ENCODE measurements at regions not wholly inside any gene's neighbourhood (a gene's known extent, or its start where the extent isn't known, plus 50 kb on each side); places are given as distances from the start of the nearest gene placed in this dataset.

DNA sequence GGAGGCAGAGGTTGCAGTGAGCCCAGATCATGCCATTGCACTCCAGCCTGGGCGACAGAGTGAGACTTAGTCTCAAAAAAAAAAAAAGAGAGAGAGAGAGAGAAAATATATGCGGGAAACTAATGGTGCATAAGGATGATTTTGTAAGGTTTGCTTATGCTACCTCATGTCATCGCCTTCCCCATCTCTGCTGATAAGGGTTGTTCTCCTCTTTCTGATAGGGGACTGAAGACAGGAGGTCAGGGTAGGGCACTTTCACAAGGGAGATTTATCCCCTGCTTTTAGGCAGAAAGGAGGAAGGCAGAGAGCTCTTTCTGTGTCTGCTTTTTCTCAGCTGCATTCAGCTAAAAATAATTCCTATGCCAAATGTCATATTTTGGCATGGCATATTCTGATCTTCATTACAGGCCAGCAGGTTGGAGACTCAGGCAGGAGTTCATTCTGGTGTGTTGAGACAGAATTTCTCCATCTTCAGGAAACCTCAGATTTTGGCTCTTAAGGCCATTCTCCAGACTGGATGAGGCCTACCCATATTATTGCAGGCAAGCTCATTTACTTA is 220.2 kb downstream of the AUH start:
- no peak for DNase-seq

DNA sequence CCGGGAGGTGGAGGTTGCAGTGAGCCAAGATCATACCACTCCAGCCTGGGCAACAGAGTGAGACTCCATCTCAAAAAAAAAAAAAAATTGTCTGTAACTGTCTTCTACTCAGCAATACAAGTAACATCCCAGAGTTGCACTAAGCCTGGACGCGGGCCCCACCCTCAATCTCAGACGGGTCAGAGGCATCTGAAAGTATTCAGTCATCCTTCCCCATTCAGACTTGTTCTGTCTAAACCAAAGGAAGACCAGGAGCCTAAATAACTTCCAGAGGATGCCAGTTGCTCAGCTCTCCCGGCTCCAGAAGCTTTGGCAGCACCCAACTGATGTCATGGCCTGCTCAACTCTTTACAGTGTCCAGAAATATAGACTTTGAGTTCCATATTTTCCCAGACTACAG is 218.6 kb downstream of the AUH start:
- no peak for DNase-seq

DNA sequence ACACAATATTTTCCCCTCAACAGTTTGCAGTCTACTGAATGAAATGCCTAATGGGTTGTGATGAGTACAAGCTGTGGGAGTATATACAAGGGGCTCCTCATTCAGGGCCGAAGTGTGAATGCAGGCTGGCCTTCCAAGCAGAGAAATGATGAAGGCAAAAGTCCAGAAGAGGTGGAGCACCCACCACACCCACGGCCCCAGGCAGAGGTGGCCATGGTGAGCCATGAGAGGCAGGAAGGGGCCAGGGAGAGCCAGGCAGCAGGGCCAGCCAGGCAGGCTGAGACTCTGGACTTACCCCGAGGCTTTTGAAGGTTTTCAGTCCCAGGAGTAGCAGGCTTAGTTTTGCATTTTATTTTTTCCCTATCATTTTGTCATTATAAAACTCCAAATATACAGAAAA is 218.1 kb downstream of the AUH start:
- no peak for DNase-seq

GRCh38 chr9:91144769-91145168 is 216.9 kb downstream of the AUH start:
- no peak for DNase-seq

GRCh38 chr9:91145496-91145895 is 216.2 kb downstream of the AUH start:
- no peak for DNase-seq

DNA sequence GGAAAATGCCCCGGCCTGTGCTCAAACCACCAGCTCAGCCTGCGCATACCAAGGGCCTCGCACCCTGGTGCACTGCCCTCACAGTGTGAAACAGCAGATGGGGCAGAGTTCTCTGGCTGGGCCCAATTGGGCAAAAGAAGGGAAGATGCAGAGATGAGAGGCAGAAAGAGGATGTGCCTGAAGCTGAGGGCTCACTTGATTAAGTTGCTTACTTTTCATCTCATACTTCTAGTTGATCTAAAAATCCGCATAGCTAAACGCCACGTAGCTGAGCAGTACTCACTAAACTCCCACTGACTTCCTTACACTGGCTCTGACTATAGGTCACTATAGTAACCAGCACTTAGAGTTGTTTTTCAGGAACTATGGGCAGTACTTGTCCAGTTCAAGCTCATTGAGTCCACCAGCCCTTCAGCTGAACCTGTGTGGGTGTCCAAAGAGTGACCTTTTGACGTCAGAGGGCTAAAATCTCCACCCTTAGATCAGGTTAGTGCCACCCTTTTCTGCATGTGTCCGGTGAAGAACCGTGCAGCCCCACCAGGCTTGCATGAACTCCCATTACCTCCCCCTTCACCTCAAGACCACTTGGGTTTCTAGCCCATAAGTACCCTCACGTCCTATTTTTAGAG is 215.2 kb downstream of the AUH start:
- DNase-seq = no peak

GRCh38 chr9:91147079-91147708 is 214.5 kb downstream of the AUH start:
- DNase-seq = no peak

- DNase-seq = no peak
Observed at GRCh38 chr9:91148306-91148705, 213.4 kb downstream of the AUH start.

GRCh38 chr9:91150273-91150997 is 211.3 kb downstream of the AUH start:
- no peak for DNase-seq

DNA sequence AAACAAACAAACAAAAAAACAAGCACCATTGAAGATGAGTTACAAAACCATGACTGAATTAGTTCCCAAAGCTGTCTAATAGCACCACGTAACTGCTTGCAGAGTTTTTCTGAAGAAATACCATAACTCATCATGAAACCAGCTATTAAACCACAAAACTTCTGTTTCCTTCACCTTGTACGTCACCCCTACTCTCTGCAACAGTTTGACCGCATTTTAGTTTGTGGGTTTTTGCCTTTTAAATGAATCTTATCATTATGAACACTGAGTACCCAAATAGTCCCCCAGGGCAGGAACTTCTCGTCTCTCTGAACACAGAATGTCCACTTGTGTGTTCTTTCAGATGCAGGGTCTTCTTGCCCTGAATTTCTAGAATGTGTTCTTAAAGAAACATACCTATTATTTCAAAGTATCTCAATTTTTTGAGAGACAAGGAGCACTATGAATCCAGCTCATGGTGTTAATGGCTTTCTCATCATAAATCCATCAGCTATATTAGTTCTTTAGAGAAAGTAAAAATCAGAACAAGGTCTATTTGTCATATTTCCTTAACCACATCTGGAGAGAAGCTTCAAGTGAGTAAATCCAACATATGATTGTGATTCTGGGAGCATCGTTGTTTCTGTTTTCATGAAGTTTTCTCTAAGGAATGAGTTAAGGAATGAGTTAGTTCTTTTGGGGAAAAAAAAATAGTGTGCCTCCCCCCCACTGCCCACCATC is 210.6 kb downstream of the AUH start:
- DNase-seq = no peak

DNA sequence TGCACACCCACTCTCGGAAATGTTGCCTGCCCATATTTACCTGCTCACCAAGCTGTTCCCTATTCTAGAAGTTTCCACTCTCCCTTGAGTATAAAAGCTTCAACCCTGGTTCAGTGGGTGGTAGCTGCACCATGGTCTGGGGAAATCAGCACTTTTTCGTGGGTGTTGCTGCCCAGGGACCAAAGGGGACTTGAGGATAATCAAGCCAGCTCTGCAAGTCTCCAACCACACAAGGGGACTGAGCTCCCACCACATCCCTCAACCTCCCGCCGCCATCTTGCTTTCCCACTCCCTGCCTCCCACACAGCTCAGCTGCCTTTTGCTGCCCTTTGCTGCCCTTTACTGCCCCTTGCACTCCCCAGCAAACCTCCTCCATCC is 210.0 kb downstream of the AUH start:
- no peak for DNase-seq

DNA sequence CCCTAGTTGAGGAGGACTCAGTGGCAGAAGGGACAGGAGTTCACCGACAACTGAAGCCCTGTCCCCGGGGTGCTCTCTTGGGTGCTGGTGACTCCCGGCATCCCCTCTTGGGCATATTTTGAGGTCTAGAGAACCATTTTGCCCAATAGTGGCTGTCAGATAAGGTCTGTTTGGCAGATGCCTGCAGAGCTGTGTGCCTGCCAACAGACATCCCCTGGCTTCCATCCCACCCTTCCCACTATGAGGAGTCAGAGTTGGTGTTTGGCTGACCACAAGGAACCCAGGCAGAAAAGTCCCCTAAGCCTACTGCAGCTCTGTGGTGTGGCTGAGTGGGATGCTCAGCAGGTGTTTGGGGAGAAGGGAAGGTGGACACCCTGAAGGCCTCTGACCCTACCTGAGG is 207.0 kb downstream of the AUH start:
- no peak for DNase-seq

DNA sequence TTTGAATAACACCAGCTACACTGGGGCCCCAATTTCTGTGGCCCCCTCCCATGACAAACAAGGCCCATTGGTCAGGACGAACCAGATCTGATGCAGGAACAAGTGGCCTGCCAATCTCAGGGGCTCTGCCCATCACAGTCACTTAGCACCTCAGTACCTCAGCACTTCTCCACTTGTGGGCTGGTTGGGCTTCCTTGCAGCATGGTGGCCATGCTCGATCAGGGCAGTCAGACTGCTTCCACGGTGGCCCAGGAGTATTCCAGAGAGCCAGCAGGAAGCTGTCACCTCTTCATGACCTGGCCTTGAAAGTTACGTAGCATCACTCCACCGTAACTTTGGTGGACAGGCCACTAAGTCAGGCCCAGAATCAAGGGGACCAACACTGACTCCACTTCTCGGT is 206.5 kb downstream of the AUH start:
- no peak for DNase-seq

- no peak for DNase-seq
Observed at GRCh38 chr9:91155746-91156376, 205.9 kb downstream of the AUH start.

DNA sequence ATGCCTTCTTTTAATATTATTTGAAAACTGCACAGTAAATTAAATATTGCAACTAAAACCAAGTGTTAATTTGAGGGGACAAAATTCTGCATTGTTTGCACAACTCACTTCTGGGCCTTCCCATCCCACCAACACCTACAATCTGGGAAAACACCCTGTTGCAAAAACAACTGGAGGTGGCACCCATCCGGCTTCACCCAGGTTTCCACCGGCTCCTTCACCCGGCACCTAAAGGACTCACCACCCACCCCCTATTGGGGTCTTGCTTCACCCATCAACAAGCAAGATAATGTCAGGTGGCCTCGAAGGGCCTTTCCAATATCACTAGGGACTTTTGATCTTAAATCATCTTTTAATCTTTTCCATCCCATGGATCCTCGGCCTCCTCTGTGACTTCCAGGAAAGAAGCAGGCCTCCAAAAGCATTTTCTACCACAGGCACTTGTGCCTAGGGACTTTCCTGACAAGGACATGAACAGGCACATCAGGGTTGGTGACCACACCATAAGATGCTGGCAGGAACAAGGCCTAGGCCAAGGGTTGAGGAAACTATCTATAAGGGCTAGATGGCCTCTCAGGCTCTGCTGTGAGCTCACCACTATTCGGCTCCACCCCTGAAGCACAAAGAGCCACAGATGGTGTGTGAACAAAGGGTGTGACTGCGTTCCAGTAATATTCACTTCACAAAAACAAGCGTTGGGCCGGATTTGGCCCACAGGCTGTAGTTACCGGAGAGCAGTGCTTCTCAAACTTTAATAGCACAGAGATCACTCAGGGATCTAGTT is 205.1 kb downstream of the AUH start:
- no peak for DNase-seq

GRCh38 chr9:91157883-91158282 is 203.8 kb downstream of the AUH start:
- no peak for DNase-seq

DNA sequence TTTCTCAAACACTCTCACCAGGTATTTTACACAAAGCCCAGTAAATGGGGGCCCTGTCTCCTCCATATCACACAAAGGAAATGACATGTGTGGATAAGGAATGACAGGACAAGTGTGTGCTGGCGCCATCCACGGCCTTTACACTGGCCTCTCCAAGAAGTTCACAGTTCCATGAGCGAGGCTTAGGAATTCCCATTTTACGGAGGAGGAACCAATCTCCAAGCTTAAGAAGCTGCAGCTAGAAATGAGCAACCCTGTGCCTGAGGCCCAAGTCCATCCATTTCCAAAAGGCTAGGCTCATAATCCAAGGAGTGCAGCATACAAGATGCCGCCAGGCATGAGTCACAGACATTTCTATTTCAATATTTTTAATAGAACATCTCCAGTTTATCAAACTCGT is 203.4 kb downstream of the AUH start:
- DNase-seq = no peak

- DNase-seq = no peak
Observed at GRCh38 chr9:91158946-91159345, 202.8 kb downstream of the AUH start.

- DNase-seq = no peak
Observed at GRCh38 chr9:91159664-91160121, 202.0 kb downstream of the AUH start.

DNA sequence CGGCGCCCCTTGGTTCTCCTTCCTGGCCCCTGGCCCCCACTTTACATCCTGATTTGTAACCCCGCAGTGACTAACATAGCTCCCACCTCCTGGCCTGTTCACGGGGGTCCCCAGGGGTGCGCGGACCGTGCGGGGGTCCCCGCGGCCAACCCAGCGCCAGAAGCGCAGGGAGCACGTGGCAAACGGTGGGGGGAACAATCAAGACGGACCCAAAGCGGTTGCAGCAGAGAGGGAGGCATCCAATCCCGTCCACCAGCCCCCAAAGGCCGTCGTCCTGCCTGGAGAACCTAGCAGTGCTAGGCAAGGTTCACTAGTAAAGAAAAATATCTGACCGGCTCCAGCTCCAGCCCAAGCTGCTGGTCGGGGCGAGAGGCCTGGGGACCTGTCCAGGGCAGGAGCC is 201.5 kb downstream of the AUH start:
- DNase-seq = no peak

DNA sequence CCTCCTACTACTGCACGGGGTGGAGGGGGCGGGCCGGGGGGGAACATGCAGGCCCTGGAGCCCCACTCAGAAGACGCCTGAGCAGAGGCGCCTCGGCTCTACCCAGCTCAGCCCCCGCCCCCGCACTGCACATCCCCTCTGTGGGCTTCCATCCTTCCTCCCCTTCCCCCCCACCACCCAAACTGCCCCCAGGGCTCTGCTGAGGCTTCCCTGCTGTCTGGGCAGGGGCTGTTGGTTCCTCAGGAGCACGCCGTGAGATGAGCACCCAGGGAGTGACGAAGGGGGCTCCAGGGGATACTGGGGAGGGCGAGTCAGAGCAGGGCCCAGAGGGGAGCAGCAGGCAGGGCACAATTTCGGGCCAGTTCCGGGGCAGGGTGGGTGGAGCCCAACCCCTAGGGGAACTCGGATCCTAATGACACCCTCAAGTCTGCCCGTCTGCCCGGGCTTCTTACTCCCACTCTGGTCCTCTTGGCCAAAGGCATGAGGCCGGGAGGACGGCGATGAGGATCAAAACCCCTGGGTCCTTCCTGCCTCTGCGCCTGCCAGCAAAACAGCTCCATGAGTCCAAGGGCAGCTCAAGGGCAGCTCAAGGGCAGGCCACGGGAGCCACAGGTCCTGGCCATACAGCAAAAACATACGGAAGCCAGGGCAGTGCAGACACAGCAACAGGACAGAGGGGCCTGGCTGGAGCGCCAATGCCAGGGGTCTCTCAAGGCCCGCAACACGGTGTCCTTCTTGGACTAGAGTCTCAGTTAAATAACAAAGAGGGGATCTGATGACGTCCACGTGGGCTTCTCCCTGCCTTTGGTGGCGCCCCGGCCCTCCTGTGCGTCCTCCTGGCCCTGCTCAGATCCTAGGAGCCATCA is 200.9 kb downstream of the AUH start:
- DNase-seq = no peak

Measured in NCI-H1694 (cell line).